DMS79 treated with DMSO at 0.1 percent for 48 hours (cell line): ENCODE measurements at regions not wholly inside any gene's neighbourhood (a gene's known extent, or its start where the extent isn't known, plus 50 kb on each side); places are given as distances from the start of the nearest gene placed in this dataset.

ENCODE experiments used
- DNase-seq: peaks from one replicate; lab custom pipeline; 2025; lab: John Stamatoyannopoulos, UW

DNA sequence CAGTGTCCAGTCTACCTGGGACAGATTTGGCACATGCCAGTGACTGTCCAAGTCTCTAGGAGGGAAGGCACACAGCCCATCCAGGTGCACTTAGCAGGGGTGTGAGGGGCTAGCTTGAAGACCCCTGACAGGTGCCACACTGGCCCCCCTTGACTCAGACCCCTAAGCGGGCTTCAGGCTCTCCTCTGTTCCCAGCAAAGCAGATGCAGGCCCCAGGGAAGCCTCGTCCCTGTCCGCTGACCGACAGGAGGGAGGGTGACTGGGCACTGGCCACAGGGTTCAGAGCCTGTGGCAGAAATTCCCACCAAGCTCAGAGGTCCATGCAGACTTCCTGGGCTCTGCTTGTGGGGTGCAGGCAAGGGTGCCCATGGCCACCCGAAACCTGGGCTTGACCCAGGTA, 239.8 kb upstream of the MYT1L start:
- no peak for DNase-seq

DNA sequence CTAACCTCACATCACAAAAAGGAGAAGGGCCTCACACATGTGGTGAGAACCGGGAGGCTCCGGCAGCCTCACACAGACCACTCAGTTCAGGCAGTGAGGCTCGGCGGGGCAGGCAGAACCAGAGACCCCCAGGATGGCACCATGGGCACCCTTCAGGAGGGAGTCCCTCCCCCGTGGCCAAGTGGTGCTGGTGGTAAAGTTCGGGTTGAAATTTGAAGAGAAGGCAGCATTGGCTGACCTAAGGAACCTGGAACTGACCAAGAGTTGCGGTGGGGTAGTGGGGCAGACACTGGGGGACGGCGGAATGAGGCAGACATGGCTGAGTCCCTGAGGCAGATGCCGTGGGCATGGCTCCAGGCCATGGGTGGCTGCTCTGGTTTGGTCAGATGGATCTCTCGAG, 239.3 kb upstream of the MYT1L start:
- no peak for DNase-seq

DNA sequence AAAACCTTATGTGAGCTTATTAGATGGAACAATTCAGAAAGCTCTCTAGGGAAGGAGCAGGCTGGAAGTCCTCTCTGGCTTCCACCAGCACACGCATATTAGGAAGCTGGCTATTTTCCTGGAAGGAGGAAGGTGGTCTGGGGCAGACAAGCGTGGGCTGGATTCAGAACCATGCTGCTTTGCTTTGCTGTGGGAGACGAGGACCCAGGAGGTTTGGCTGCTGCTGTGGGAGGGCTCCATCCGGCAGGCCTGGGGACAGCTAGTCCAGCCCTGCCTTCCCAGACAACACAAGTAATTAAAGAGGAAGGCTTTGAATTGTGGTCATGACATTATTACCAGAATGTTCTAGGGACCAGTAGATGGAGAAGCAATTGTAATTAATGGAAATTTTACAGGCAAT, 238.8 kb upstream of the MYT1L start:
- no peak for DNase-seq

DNA sequence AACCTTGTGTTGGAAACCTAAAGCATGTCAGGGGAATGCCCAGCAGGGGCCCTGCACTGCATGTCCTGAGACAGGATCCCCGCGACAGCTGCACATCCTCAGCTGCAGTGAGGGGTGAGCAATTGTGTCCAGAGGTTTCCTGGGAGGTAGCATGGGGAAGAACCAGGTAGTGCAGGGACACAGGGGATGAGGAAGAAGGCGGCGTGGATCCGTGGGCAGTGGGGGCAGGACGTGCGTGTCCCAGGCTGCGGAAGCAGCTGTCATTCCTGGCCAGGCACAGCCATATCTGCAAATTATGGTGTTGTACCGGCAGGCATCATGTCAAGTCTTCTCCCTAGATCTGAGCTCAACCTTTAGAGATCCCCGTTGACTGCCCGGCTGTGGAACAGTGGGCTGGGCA, 238.2 kb upstream of the MYT1L start:
- no peak for DNase-seq

DNA sequence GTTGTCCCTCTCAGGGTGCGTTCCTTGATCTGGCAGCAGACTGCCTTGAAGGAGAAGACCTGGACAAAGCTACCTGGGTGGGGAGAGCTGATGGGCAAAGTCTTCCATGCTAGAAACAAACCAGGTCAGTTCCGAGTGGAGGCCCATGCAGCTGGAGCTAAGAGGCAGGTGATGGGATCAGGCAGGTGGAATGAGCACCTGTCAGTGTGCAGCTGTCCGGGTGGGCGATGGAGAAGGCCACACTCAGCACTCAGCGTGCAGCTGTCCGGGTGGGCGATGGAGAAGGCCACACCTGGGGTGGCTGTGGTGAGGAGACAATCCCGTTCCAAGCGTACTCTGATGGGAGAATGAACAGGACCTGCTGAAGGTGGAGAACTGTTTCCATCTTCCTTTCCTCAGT, 237.3 kb upstream of the MYT1L start:
- DNase-seq = no peak

DNA sequence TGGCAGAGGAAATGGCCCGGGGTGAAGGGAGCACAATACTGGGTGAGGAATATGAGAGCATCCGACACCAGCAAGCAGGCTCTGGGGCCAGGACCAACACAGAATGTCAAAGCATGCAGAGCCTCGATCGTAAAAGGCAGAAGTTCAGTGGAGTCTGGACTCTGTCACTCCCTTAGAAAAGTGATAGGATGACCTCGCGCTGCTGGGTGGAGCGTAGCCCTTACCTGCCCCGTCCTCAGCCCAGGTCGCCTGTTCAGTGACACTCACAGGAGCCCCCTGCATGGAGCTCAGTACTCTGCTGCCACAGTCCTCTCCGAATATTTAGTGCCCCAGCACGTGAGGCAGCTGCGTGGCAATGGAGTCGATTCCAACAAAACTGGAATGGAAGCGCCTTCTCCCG, 236.7 kb upstream of the MYT1L start:
- no peak for DNase-seq

DNA sequence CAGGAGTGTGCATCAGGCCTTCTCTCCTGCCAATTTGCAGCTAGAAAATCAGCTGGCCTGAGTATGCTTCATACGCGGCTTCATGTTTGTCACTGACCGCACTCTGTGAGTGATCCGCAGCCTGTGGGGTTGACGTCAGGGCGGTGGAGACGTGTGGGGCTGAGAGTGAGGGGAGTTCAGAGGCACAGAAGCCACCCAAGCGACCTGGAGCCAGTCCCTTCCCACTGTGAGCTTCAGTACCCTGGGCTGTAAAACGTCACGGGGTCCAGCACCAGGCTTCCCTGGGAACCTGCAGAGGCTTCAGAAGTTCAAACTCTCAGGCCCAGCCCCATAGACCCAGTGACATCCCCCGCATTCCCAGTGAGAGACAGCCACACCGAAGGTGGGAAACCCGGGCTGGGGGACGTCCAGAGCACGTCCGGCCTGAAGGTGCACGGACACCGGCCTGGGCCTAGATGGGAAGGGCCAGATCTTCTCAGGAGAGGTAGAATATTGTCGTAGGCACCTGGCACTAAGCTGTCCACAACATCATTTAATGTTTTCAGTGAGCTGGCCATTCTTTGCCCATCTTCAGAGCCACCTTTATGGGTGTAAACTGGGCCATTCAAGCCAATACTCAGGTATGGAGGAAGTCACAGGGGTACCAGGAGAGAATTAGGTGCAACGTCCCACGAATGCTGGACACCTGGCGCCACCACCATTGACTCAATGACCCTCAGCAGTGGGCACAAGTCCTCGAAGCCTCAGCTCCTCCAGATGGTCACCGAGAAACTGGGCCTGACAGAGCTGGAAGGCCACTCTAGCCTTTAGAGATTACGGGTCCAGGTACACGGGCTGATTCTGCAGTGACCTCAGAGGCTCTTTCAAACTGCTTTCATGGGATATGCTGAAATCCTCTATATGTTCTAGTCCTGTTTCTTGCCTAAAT, 235.6 kb upstream of the MYT1L start:
- DNase-seq = no peak

DNA sequence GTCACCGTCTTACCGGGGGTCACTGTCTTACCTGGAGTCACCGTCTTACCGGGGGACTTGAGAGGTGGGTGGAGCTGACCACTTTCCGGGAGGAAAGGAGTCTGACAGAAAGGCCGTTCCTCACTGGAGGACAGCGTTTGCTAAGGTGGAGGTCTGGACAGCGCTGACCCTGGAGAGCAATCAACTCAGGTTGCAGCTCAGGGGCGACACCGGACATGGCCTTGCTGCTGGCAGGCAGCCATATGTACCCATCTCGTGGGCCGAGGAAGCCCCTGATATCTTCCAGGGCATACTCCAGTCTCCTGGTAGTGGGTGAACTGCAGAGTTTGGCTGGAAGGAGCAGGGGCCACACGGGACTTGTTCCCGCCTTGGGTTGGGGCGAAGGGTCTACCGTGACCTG, 234.6 kb upstream of the MYT1L start:
- DNase-seq = no peak

DNA sequence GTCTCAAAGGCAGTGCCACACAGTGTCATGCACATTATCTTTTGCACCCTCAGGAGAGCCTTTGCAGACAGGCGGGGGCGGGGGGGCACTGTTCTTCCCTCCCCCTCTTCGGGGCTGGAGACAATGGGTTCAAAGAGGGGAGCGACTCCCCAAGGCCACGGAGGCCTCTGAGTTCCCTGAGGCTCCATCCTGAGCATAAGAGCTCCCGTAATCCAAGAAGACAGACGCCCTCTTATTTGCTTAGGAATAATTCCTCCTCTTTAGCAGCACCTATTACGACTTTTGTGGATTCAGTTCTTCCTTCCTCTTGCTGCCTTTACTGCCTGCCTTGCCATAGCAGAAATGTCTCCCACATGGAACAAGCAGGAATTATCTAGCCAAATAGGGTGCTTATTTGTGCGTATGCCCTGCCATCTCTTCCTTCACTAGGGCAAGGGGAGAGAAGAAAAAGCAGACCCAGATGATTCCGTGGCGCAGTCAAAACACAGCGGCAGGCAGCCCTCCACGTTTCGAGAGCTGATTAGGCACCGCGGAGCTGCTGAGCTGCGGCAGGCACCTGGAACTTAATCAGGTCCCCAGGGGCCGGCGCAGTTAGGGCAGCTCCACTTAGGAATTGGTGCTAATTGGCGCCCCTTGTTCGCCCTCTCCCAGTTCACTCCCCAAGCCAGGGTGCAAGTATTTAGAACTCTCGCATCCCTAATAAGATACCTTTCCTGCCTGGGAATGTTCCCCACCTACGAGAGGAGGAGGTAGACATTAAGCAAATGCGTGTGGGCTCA, 233.4 kb upstream of the MYT1L start:
- no peak for DNase-seq

DNA sequence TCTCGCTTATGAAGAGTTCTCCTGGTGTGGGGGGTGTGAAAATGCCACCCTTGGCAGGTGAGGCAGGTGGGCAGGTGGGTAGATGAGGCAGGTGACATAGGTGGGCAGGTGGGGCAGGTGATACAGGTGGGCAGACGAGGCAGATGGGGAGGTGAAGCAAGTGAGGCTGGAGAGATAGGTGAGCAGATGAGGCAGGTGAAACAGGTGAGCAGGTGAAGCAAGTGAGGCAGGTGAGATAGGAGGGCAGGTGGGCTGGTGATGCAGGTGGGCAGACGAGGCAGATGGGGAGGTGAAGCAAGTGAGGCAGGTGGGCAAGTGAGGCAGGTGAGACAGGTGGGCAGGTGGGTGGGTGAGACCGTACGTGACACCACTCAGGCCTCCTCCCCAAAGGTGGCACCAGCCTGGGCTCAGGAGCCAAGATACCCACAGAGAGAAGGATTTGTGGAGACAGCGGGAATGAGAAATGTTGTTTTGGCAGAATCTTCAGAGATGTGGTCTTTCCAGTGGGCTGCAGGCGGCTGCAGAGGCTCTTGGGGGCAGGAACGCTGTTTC, 232.3 kb upstream of the MYT1L start:
- no peak for DNase-seq

DNA sequence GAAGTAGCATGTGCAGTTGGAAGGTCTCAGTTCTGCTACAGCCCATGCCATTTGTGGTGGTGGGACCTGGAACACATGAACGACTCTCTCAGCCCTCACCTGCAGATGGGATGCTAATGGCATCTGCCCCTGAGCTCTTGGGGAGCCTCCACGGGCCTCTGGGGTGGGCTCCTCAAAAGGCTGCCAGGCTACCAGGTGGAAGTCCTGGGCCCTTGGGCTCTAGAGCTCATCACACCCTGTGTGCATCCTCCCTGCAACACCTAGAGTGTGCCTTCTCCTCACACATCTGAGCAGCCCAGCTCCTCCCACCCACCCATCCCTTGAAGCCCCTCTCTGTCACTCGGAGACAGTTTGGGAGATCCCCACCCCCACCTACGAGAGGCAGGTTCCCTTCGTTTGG, 231.8 kb upstream of the MYT1L start:
- DNase-seq = no peak

DNA sequence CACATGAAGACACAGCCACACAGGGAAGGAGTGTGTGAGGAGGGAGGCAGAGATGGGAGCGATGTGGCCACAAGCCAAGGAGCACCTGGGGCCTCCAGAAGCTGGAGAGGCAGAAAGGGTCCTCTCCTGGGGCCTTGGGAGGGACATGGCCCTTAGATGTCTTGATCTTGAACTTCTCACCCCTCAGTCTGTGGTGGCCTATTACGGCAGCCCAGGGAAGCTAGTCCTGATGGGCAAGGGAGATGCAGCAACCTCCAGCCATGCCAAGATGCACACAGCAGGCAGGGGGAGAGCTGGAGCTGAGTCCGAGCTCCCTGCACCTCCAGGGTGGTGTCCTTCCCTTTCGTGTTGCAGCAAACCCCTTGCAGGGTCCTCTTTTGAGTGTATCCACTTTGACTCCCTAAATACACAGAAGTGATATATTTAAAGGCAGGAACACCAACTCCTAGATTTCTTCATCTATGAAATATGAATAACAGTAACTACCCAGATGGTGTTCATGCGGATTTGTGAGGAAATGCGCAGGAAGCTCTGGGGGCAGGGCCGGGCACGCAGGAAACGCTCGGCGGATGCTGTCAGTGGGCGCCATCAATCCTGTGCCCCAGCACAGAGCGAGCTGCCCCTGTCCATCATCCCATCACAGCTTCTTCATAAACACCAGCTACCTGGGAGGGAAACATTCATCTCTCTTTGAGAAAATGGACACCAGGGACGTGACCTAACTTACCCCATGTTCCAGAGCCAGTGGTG, 230.4 kb upstream of the MYT1L start:
- no peak for DNase-seq

DNA sequence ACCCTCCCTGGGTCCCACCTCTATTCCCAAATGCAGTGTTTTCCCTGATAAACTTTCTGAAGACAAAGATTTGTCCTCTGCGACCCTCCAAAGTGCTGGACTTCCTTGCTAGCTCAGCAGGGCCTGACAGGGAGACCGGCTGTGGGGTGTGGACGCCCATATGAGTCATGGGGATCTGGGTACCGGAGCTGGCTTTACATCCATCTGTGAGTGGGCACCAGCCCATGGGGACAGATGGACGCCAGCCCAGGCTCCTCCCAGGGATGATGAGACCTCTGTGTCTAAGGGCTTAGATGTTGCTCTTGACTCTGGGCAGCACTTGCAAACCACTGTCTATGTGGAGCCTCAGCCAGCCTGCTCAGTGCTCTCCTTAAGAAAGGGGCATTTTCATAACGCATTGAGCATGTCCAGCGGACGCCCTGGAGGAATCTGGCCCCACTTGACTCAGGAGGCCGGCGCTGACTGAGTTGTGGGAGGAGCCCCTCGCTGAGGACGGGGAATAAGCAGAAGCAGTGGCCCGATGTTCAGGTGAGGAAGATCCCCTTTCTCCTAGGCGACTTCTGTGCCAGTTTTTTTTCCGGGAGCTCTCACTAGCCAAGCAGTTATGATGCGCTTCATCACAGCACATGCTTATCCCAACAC, 229.4 kb upstream of the MYT1L start:
- DNase-seq = no peak

DNA sequence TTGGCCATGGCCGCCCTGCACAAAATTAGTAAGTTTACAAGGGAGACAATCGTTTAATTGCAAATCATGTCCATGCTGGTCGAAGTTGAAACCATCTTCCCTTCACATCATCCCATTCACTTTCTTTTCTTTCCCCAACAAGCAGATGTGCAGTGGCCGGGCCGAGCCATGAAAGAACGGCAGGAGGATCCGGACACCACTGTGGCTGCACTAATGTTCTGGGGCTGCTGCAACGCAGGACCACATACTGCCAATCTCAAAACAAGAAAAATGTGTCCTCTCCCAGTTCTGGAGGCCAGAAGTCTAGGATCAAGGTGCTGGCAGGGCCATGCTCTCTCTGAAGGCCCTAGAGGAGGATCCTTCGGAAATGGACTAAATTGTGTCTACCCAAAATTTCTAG, 227.4 kb upstream of the MYT1L start:
- DNase-seq = no peak

DNA sequence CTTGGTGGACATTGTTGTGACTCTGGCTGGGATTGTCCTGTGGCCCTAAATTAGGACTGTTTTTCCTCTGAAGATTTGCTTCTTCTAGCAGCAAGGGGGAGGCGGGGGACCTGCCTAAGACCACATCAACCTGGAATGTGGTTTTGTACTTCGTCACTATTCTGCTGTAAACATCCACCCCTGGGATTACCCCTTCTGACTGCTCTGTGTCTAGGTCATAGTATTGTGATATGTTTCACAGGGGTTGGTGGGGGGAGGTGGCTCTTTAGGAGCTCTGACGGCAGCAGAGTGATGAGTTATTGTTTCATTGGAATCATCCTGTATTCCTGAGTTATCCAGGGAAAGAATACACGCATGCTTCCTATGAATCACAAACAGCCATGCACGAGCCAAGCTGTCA, 226.4 kb upstream of the MYT1L start:
- DNase-seq = no peak

DNA sequence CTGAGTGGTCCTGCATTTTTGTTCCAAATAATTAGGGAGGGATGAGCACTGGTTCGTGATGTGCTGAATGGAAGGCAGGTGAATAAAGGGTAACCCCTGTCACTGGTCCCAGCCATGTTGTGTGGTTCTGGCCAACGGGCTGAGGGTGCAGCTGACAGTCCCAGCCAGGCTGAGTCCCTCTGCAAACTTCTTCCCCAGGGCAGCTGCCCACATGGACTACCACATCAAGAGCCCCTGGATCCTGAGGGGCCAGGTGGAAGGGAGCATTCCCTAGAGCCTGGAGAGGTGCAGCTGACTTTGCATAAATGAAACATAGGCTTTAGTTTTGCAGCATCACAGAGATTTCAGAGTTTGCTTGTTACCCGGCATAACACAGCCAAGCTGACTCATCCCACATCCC, 219.8 kb upstream of the MYT1L start:
- no peak for DNase-seq

DNA sequence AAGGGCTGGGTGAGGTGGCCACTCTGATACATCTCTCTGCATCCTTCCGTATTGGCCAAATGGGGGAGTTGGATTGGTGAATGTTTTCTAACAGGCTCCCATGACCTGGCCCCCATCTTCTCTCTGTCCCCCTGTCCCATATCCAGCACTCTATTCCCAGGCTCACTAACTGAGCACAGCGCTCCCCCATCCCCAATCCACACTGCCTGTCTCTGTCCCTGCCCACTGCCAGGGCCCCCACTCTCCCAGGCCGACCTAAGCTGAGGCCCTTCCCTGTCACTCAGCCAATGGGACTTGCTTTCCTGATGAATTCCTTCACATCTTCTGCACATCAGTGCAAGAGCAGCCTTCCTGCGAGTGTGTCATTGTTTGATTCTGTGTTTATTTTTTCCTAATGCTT, 216.8 kb upstream of the MYT1L start:
- no peak for DNase-seq

DNA sequence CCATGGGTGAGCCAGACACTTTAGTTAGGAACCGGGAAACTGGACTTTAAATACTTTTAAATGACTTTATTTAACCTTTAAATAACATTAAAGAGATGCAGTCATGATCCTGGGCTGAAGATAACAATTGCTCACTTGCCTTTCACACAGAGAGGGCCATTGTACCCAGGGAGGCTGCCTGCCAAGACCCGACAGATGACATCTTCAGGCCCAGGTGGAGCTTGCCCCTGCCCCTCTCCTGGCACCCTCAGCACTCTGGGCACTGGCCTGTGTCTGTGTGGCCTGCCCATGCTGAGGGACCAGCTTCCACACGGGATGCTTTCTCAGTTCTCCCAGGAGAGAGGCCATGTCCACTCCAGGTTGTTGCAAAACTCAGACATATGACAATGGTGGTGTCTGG, 216.4 kb upstream of the MYT1L start:
- DNase-seq = no peak

DNA sequence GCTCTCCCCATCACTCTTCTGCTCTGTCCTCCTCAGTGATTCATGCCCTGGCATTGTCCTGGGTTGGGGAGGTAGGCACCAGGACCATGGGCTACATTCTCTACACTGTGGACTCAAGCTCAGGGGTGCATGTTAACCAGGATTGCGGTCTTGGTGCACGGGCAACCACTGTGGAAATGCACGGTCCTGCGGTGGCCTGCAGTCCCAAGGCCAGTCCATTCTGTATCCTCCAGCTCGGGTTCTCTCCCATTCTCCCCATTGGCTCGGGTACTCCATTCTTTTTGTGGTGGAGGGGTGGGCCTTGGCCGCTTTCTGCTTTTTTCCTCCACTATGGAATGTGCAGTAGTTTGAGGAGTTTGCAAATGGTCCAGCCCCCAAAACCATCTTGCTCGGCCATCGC, 215.0 kb upstream of the MYT1L start:
- no peak for DNase-seq

DNA sequence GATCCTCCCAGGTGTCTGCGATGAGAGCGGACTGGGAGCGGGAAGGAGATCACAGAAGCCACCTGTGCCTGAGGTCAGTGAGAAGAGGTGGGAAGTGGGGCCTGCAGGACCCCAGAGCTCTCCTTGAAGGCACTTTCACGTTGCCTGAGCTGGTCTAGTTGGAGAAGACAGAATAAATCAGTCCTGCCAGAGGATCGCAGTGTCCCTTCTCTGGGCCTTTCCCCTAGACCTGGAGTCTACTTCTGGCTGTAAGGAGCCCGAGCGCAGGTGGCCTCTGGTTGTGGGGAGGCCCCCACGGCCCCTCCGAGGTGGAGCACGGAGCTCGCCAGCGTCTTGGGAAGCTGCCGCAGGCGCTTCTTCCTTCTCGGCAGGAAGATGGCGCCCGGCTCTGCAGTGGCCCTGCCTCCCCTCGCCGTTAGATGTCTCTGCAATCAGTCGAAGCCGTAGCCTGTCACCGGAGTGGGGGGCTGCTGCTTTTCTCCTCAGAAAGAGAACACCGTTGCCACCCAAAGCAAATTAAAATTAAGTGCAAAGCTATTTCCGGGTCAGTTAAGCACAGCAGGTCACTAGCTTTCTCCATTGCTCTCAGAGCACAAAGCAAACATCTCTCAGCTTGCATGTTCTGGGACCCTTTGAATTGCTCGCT, 212.0 kb upstream of the MYT1L start:
- DNase-seq = peak; percentile 90

DNA sequence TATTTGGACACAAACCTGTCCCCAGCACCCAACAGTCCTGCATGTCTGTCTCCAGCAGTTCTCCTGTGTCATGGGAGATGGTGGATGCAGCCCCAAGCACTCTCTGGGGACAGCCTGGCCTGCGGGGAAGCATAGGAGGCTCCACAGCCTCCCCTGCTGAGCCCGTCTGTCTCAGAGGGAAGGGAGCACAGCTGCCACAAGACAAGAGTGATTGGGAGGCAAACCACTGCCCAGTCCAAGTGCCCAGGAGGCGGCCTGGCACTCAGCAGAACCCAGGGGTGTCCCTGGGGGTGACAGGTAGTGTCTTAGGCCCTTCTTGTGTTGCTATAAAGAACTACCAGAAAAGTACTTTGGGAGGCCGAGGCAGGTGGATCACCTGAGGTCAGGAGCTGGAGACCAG, 211.2 kb upstream of the MYT1L start:
- DNase-seq = no peak
